Choroid plexus epithelial cell (primary cell): ENCODE measurements at regions not wholly inside any gene's neighbourhood (a gene's known extent, or its start where the extent isn't known, plus 50 kb on each side); places are given as distances from the start of the nearest gene placed in this dataset.
"Not testable (repeated sequence)": the region's sequence is repeated elsewhere in the genome, so short reads cannot be mapped to it uniquely, and the experiment has no call there.

Experiments used
- DNase-seq: peaks from one replicate; pipeline ENCODE4 v3.0.0-alpha.2; 2010; ENCODE audit warnings: low read depth
- H3K4me3 ChIP-seq: 2 replicates; pipeline ENCODE4 v1.5.1; 2011; ENCODE audit warnings: low read depth, mild to moderate bottlenecking, control low read depth, low read length, moderate library complexity
- CTCF ChIP-seq: conservative IDR thresholded peaks from 2 replicates; pipeline ENCODE4 v1.5.1; 2011; ENCODE audit warnings: low read depth, mild to moderate bottlenecking, control low read depth, inconsistent platforms, low read length, moderate library complexity

GRCh38 chr20:24418731-24419130, 50.7 kb upstream of the SYNDIG1 start:
- H3K4me3 ChIP-seq: no peak overlapping the region
- DNase-seq: peak; percentile 9
- TF ChIP-seq CTCF: no peak

GRCh38 chr20:24417485-24417884, 51.9 kb upstream of the SYNDIG1 start:
- DNase-seq: no peak
- no peak overlapping the region for H3K4me3 ChIP-seq
- TF ChIP-seq CTCF: no peak

DNA sequence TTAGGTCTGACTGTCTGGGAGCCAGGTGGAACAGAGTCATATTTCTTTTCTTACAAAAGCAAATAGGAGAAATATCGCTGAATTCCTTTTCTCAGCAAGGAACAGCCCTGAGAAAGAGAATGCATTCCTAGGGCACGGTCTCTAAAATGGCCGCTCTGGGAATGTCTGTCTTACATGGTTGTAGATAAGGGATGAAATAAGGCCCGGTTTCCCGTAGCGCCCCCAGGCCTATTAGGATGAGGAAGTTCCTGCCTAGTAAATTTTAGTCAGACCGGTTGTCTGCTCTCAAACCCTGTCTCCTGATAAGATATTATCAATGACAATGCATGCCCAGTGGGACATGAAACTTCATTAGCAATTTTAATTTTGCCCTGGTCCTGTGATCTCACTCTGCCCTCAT, 54.0 kb upstream of the SYNDIG1 start:
- not testable (repeated sequence) for H3K4me3 ChIP-seq, DNase-seq

- TF ChIP-seq CTCF: no peak
- no peak overlapping the region for H3K4me3 ChIP-seq
- no peak for DNase-seq
These were observed 57.6 kb upstream of the SYNDIG1 start for GRCh38 chr20:24411834-24412216.

DNA sequence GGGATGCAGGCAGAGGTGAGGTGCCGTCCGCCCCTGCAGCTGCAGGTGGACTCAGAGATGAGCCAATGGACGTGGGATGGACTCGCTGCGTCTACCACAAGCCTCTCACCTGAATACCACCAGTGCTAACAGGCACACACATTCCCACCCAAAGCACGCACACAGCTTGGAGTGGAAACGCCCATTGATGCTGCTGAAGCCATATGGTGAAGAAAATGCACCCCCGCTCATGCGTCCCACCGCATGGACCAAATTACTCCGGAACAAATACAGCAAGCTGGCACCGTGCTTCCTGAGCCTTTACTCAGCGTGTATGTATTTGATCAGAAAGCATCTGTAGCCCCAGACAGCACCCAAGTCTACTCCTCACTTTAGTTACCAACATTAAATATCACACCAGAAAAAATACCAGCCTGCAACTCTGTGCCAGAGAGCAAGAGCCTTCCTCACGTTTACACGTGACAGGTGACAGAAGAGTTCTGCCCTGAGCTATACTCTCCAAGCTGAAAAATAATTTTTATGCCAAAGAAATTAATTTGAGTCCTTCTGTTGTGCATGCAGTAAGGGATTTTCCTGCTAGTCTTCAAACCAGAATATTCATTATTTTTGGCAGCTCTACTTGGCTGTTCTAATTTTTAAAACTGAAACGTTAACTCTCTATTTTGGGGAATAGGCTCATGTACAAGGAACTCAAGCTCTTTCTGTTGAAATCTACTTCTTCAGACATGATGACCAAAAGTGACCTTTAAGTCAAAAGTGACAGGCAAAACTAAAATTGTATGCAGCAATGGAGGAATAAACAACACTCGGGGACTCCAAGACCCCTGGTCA, 58.2 kb upstream of the SYNDIG1 start:
- DNase-seq: no peak
- H3K4me3 ChIP-seq: no peak overlapping the region

GRCh38 chr20:24407151-24407550, 62.3 kb upstream of the SYNDIG1 start:
- DNase-seq: peak; percentile 36
- TF ChIP-seq CTCF: no peak
- no peak overlapping the region for H3K4me3 ChIP-seq

More for the DNA sequence above, 58.2 kb upstream of the SYNDIG1 start:
- no peak for TF ChIP-seq CTCF

DNA sequence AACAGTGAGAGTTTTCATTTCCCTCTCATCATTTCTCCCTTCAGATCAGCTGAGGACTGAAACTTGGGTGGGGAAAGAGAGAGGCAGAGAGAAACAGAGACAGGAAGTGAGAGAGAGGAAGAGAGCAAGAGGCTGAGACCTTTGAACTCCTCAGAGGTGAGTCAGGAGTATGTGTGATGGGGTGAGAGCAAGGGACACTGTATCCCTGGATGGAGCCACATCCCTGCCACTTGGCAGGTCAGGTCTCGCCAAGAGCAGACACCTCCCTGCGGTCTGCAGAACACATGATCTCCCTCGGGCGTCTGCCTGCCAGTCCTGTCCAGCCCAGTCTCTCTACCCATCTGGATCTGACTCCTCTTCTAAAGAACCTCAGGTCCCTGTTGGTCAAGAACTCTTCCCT, 62.7 kb upstream of the SYNDIG1 start:
- TF ChIP-seq CTCF: no peak
- H3K4me3 ChIP-seq: no peak overlapping the region
- peak; percentile 20 for DNase-seq
